ENCODE measurements at regions not wholly inside any gene's neighbourhood (a gene's known extent, or its start where the extent isn't known, plus 50 kb on each side); places are given as distances from the start of the nearest gene placed in this dataset.

DNA sequence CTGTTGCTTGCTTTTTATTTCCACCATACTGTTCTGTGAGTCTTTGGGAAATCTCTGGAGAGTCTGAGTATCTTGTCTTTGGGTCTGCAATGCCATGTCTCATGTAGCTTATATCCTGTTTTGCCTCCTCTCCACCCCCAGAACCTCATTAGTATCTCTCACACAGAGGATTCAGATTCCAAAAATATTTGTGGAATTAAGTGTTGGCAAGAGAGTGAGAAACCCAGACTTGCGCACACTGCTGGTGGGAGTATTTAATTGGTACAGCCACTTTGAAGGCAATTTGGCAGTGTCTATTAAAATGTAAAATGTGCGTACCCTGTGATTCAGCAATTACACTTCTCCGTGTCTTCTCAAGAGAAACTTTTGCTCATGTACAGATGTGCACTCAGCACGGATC, 68.6 kb downstream of the ZNF621 start:
- DNase-seq, result no peak
- Histone ChIP-seq H3K9me3 (no peaks in the 10 kb centered on the region), H3K4me1 (no peaks in the 10 kb centered on the region), H3K27me3 (no peaks in the 10 kb centered on the region), H3K36me3 (no peaks in the 10 kb centered on the region), H3K4me3 (no peak overlapping the region), H3K27ac (no peak overlapping the region)
- intact Hi-C loops (cut with DNase I; ENCODE audit: low total_unique reads), result no loop called here
- TF ChIP-seq, protein P1, sequence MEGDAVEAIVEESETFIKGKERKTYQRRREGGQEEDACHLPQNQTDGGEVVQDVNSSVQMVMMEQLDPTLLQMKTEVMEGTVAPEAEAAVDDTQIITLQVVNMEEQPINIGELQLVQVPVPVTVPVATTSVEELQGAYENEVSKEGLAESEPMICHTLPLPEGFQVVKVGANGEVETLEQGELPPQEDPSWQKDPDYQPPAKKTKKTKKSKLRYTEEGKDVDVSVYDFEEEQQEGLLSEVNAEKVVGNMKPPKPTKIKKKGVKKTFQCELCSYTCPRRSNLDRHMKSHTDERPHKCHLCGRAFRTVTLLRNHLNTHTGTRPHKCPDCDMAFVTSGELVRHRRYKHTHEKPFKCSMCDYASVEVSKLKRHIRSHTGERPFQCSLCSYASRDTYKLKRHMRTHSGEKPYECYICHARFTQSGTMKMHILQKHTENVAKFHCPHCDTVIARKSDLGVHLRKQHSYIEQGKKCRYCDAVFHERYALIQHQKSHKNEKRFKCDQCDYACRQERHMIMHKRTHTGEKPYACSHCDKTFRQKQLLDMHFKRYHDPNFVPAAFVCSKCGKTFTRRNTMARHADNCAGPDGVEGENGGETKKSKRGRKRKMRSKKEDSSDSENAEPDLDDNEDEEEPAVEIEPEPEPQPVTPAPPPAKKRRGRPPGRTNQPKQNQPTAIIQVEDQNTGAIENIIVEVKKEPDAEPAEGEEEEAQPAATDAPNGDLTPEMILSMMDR (IDR thresholded peaks at IDR 0.05), result no peak

DNA sequence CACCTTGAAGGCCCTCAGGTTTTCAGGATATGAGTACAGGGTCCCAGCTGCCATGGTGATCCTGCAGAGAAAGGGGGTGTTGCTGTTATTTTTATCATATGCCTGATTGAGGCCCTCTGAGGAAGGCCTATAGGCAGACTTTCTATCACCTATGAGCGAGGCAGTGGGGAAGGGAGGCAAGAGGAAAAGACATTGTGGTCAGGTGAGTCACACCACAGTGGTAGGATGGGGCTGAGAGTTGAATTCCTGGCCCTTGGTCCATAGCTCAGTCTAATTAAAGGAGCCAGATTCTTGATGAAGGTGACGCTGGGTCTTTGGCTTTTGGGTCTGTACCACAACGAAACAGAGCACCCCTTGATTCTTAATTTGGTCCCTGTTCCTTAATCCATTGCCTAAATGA, 72.7 kb downstream of the ZNF621 start:
- Histone ChIP-seq H3K27ac (no peak overlapping the region), H3K4me3 (no peak overlapping the region), H3K27me3 (no peaks in the 10 kb centered on the region), H3K9me3 (no peaks in the 10 kb centered on the region), H3K36me3 (no peaks in the 10 kb centered on the region), H3K4me1 (no peaks in the 10 kb centered on the region)
- DNase-seq, result no peak
- TF ChIP-seq, protein P1 (IDR thresholded peaks at IDR 0.05), result no peak
- intact Hi-C loops (cut with DNase I; ENCODE audit: low total_unique reads), result no loop called here

DNA sequence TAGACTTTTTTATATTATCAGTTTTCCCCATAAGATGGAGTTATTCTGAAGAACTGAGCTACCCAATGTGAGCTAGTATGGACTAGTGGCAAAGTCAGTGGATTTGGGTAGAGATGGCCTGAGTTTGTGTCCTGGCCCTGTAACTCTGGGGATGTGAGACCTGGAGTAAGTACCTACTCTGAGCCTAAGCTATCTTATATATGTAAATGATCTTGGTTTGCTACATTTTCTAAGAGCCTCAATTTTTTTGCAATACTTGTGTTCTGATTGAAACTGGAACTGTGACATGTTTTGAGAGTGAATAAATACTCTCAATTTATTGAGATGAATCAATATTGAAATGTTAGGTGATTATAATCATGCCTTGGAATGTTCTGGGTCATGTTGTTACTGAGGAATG, 73.6 kb downstream of the ZNF621 start:
- H3K4me3 ChIP-seq, result no peak overlapping the region
- TF ChIP-seq, protein P1 (IDR thresholded peaks at IDR 0.05), result no peak
- H3K4me1 ChIP-seq, result no peaks in the 10 kb centered on the region
- no peak for DNase-seq
- H3K36me3 ChIP-seq, result no peaks in the 10 kb centered on the region
- intact Hi-C loops (cut with DNase I; ENCODE audit: low total_unique reads), result no loop called here
- H3K9me3 ChIP-seq, result no peaks in the 10 kb centered on the region
- H3K27me3 ChIP-seq, result no peaks in the 10 kb centered on the region
- no peak overlapping the region for H3K27ac ChIP-seq

DNA sequence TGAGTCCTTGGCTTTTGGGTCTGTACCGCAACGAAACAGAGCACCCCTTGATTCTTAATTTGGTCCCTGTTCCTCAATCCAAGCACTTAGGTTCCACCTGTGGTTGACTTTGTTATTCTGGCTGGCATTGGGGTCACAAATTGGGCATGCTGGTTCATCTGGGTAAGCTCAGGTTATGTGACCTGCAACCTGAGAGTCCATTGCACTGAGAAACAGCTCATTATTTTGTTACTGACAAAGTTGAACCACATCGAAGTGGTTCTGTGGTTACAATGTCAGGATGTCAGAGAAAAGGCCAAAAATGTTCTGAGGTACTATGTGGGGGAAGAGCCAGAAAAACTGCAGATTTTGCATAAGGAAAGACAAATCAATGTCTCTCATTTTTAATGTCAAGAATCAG, 74.2 kb downstream of the ZNF621 start:
- Histone ChIP-seq H3K27ac (no peak overlapping the region), H3K36me3 (no peaks in the 10 kb centered on the region)

DNA sequence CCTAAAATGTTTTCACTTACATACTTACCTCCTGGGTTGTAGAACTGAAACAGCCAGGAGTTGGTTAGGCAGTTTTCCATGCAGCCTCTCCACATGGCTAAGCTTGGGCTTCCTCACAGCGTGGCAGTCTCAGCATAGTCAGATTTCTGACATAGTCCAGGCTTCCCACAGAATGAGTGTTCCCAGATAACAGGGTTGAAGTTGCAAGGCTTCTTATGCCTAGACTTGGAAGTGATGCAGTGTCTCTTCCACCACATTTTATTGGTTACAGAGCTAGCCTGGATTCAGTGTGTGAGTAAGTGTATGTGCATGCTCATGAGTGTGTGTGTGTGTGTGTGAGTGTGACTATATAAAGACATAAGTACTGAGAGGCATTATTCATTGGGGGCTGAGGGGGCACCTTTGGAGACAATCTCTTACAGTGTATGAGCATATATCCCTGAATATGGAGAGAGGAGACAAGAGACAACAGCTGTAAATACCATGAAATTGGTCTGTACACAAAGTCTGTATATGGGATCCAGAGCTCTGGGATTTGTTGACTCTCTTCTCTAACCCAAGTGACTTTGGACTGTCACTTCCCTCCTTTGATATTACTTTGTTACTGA, 78.1 kb downstream of the ZNF621 start:
- TF ChIP-seq, protein P1 (IDR thresholded peaks at IDR 0.05), result no peak
- Histone ChIP-seq H3K27ac (no peak overlapping the region), H3K27me3 (no peaks in the 10 kb centered on the region), H3K4me1 (no peaks in the 10 kb centered on the region), H3K36me3 (no peaks in the 10 kb centered on the region), H3K9me3 (no peaks in the 10 kb centered on the region), H3K4me3 (no peak overlapping the region)
- intact Hi-C loops (cut with DNase I; ENCODE audit: low total_unique reads), result no loop called here
- no peak for DNase-seq

More for the DNA sequence above, 74.2 kb downstream of the ZNF621 start:
- intact Hi-C loops (cut with DNase I; ENCODE audit: low total_unique reads), result no loop called here
- DNase-seq, result no peak
- Histone ChIP-seq H3K9me3 (no peaks in the 10 kb centered on the region), H3K4me3 (no peak overlapping the region), H3K27me3 (no peaks in the 10 kb centered on the region), H3K4me1 (no peaks in the 10 kb centered on the region)
- TF ChIP-seq, protein P1 (IDR thresholded peaks at IDR 0.05), result no peak

DNA sequence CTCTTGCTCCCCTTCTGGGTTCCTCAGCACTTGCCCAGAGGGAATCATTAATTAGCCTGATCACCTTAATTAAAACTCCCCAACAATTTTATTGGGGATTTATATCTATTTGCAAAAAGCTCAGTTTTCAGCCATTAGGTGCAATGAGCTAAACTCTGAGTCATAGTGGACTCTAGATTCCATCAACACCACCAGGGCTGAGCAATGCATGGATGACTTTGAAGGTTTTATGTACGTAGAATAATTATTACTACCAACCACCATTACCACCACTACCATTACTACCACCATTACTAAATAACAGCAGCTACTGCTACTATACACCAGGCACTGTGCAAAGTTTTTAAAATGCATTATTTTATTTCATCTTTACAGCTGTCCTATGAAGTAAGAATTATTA, 81.2 kb downstream of the ZNF621 start:
- Histone ChIP-seq H3K27me3 (no peaks in the 10 kb centered on the region), H3K9me3 (no peaks in the 10 kb centered on the region), H3K4me1 (no peaks in the 10 kb centered on the region), H3K27ac (no peak overlapping the region), H3K36me3 (no peaks in the 10 kb centered on the region), H3K4me3 (no peak overlapping the region)
- TF ChIP-seq, protein P1 (IDR thresholded peaks at IDR 0.05), result no peak
- no peak for DNase-seq
- intact Hi-C loops (cut with DNase I; ENCODE audit: low total_unique reads), result no loop called here
